ENCODE measurements at regions not wholly inside any gene's neighbourhood (a gene's known extent, or its start where the extent isn't known, plus 50 kb on each side); places are given as distances from the start of the nearest gene placed in this dataset.

DNA sequence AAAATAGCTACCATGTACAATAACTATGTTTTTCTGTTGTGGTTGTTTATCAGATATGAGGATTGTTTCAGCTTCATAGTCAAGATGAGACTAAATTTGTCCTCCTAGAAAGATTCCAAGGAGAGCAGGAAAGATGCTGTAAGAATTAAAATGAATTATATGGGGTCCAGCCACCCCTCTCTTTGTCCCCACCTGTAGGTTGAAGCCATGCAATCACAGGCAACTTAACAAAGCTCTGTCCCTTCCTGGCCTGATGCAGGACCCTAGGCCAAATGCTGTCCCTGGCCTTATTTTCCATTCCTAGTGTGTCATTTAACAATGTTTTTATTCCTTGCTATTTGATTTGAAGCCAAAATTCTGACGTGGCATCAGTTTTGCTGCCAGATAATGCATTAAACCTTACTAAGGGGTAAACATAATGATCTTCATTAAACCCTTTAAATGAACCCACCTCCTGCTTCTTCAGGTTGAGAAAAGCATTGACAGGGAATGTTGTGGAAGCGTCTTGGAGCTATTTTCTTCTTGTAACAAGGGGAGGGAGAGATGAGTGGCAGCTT is 240.9 kb upstream of the ZNF521 start:
- no peak overlapping the region for H3K4me3 ChIP-seq
- H3K4me1 ChIP-seq: no peaks in the 10 kb centered on the region
- H3K36me3 ChIP-seq: no peaks in the 10 kb centered on the region
- no peaks in the 10 kb centered on the region for H3K27me3 ChIP-seq
- no peaks in the 10 kb centered on the region for H3K9me3 ChIP-seq
- TF ChIP-seq, protein P1, sequence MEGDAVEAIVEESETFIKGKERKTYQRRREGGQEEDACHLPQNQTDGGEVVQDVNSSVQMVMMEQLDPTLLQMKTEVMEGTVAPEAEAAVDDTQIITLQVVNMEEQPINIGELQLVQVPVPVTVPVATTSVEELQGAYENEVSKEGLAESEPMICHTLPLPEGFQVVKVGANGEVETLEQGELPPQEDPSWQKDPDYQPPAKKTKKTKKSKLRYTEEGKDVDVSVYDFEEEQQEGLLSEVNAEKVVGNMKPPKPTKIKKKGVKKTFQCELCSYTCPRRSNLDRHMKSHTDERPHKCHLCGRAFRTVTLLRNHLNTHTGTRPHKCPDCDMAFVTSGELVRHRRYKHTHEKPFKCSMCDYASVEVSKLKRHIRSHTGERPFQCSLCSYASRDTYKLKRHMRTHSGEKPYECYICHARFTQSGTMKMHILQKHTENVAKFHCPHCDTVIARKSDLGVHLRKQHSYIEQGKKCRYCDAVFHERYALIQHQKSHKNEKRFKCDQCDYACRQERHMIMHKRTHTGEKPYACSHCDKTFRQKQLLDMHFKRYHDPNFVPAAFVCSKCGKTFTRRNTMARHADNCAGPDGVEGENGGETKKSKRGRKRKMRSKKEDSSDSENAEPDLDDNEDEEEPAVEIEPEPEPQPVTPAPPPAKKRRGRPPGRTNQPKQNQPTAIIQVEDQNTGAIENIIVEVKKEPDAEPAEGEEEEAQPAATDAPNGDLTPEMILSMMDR (IDR thresholded peaks at IDR 0.05): no peak
- no peak for TF ChIP-seq POLR2A (IDR thresholded peaks at IDR 0.05)
- no peak overlapping the region for H3K27ac ChIP-seq
- intact Hi-C loops (cut with DNase I; ENCODE audit: low total_unique reads): no loop called here
- no peak for DNase-seq

DNA sequence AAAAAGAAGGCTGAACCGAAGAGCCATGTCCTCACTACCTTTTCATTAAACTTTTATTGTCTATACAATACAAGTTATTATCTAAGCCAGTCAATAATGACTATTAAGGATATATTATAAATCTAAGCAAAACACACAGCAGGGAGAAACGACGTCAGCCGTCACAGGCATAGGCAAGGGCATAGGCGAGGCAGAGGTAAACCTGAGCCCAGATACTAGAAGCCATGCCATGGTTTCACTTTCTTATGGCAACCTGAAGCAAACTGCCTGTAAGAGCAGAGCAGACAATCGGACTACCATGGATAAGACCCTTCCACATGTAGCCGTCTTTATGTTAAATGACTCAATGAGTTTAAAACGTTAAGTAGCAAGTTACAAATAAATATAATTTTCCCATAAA is 238.5 kb upstream of the ZNF521 start:
- TF ChIP-seq, protein P1 (IDR thresholded peaks at IDR 0.05): no peak
- TF ChIP-seq POLR2A (IDR thresholded peaks at IDR 0.05): no peak
- H3K4me3 ChIP-seq: no peak overlapping the region
- intact Hi-C loops (cut with DNase I; ENCODE audit: low total_unique reads): no loop called here
- DNase-seq: no peak
- H3K27ac ChIP-seq: no peak overlapping the region
- H3K9me3 ChIP-seq: no peaks in the 10 kb centered on the region
- no peaks in the 10 kb centered on the region for H3K36me3 ChIP-seq
- H3K4me1 ChIP-seq: no peaks in the 10 kb centered on the region
- H3K27me3 ChIP-seq: no peaks in the 10 kb centered on the region

DNA sequence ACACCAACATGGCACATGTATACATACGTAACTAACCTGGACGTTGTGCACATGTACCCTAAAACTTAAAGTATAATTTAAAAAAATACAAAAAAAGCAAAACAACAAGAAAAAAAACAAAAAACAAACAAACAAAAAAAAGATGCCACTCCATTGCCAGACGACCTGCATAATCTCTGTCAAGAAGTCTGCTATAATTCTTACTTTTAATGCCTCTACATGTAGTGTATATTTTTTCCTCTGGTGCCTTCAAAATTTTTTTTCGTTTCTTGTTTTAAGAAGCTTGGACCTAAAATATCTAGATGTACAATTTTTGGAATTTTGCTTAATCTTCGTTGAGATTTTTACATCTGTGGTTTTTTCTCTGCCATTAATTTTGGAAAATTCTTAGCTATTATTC is 235.6 kb upstream of the ZNF521 start:
- H3K36me3 ChIP-seq: no peaks in the 10 kb centered on the region
- H3K27ac ChIP-seq: no peak overlapping the region
- no peak overlapping the region for H3K4me3 ChIP-seq
- no peaks in the 10 kb centered on the region for H3K27me3 ChIP-seq
- intact Hi-C loops (cut with DNase I; ENCODE audit: low total_unique reads): no loop called here
- no peak for TF ChIP-seq POLR2A (IDR thresholded peaks at IDR 0.05)
- TF ChIP-seq, protein P1 (IDR thresholded peaks at IDR 0.05): no peak
- H3K9me3 ChIP-seq: no peaks in the 10 kb centered on the region
- no peaks in the 10 kb centered on the region for H3K4me1 ChIP-seq
- no peak for DNase-seq

DNA sequence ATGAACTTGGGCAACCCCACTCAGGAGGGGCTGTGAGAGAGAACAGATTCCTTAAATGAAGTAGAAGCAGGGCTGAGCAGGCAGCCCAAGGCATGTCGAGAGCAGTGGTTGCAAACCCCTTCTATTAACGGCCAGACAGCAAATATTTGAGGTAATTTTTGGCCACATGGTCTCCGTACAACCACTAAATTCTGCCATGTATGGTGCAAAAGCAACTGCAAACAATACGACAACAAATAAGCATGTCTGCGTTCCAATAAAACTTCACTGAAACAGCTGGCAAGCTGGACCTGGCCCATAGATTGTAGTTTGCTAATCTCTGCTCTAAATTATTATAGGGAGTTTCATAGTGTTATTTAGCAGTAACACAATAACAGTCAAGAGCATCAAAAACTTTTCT is 217.0 kb upstream of the ZNF521 start:
- Histone ChIP-seq H3K27me3 (no peaks in the 10 kb centered on the region), H3K27ac (no peak overlapping the region), H3K4me1 (no peaks in the 10 kb centered on the region), H3K4me3 (no peak overlapping the region), H3K9me3 (no peaks in the 10 kb centered on the region), H3K36me3 (no peaks in the 10 kb centered on the region)
- TF ChIP-seq POLR2A (IDR thresholded peaks at IDR 0.05): no peak
- TF ChIP-seq, protein P1 (IDR thresholded peaks at IDR 0.05): no peak
- intact Hi-C loops (cut with DNase I; ENCODE audit: low total_unique reads): no loop called here
- no peak for DNase-seq

DNA sequence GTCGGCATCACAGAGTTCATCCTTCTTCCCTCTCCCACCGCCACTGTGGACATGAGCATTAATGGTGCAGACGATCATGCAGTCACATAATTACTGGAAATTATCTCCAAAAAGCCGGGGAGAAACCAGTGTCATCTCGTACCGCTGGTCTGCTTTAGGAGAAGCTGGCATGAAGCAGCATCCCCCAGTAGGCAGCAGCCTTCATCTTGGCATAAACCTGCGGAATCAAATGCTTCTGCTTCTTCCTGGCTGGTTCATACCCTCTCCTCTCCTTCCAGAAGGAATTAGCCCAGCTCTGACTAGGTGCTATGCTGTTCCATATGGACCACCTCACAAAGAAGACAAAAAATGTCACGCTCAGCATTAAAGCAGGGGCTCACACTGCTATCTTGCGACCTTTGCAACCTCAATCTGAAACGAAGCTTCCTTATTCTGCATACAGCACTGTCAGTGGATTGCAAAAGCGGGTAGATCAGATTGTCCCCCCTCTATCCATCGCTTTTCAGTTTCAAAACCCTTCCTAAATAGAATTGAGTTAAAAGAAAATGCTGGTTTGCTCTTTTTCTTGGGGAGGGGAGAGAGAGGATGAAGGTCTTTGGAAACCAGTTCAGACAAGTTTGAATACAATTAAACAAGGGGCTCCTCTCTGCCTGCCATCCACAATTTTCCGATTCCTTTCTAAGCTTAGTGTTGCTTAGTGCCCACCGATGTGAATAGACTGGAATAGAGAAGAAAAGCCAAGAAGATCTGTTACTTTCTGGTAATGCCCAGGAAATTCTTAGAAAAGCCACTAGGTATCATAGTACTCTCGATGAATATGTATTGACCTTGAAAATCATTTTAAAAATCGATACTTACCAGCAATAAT is 212.1 kb upstream of the ZNF521 start:
- no peaks in the 10 kb centered on the region for H3K4me1 ChIP-seq
- no peak overlapping the region for H3K27ac ChIP-seq
- H3K9me3 ChIP-seq: no peaks in the 10 kb centered on the region
- TF ChIP-seq, protein P1 (IDR thresholded peaks at IDR 0.05): no peak
- TF ChIP-seq POLR2A (IDR thresholded peaks at IDR 0.05): no peak
- H3K36me3 ChIP-seq: no peaks in the 10 kb centered on the region
- H3K27me3 ChIP-seq: no peaks in the 10 kb centered on the region
- intact Hi-C loops (cut with DNase I; ENCODE audit: low total_unique reads): no loop called here
- no peak for DNase-seq
- no peak overlapping the region for H3K4me3 ChIP-seq

Measured in uterus (tissue), 3 donors.